T1000 (cell line): ENCODE measurements at regions not wholly inside any gene's neighbourhood (a gene's known extent, or its start where the extent isn't known, plus 50 kb on each side); places are given as distances from the start of the nearest gene placed in this dataset.

ENCODE experiments used
- DNase-seq: peaks from one replicate; lab custom pipeline; 2025; ENCODE audit warnings: mixed read lengths; lab: John Stamatoyannopoulos, UW

DNA sequence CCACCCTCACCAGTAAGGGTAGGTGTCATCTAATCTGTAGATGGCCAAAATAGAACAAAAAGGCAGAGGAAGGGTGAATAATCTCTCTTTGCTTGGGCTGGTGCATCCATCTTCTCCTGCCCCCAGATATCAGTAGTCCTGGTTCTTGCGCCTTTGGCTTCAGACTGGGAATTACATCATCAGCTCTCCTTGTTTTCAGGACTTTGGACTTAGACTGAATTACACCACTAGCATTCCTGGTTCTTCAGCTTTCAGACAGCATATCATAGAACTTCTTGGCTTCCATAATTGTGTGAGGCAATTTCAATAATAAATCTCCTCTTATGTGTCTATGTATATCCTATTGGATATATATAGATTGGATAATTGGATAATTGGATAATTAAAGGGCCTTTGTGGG is 403.0 kb upstream of the USP24 start:
- no peak for DNase-seq

DNA sequence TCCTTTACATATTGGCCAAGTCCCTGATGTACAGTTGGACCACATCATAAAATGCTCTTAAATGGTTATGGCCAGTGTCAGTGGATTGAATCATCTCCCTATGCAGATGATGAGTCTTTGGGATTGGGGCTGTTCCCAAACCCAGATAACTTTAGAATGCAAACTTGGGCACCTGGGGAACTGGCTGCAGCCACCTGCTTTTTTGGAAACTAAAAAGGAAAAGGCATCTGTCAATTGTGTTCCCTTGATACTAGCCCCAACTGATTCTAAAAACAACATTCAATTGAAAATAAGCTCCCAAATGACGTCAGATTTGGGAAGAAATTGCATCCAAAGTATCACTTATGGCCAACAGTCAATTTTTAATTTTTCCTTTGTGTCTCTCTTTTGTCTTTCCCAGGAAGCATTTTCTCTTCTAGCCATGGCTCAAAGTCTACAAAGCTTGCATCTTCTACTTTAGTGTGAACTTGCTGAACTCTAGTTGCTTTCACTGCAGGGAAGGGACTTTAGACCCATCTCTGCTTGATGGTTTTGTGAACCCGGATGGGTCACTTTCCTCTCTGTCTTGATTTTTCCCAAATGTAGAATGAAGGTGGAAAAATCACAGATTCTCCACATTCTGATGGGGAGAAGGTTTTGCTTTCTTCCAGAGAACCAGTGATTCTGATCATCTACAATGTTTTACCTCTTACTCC is 402.3 kb upstream of the USP24 start:
- no peak for DNase-seq

DNA sequence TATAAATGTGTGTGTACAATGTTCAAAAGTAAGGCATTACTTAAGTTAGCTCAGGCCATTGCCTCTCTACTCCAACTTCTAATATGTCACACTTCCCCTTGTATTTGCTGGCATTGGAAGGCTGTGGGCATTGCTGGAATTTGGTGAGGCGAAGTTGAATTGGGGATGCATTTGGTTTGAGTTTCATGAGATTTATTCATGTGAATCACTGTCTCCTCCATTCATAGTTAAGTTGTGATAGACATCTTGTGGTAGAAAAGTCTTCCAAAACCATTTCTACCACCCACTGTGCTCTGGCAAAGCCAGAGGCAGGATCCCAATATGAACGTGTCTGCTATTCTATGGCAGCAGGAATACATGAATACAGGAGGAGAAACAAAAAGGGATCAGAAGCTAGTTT is 397.8 kb upstream of the USP24 start:
- no peak for DNase-seq

DNA sequence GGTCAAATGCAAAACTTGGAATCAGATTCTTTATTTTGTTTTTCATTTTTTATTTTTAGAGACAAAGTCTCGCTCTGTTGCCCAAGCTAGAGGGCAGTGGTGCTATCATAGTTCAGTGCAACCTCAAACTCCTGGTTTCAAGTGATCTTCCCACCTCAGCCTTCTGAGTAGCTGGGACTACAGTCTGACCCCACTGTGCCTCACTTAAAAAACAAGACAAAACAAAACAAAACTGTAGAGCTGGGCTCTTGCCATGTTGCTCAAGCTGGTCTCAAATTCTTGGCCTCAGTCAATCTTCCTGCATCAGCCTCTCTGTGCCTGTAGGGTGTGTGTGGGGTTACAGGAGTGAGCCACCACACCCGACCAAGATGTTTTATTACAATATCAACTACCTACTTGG is 396.0 kb upstream of the USP24 start:
- DNase-seq = no peak

DNA sequence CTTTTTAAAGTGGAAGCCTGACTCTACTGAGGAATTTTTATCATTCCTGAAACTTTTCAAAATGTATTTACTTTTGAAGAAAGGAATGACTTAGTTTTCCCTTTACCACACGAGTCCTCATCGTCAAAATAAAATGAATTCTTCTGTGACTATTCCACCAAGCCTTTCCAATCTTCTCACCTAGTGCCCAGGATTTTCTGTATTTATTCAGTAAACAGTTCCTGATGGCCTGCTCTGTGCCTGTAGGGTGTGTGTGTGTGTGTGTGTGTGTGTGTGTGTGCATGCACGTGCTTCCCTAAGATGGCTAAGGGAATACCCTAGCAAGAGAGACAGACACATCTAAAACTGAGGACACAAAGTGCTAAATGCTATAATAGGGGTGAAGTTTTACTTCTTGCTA is 395.0 kb upstream of the USP24 start:
- no peak for DNase-seq

DNA sequence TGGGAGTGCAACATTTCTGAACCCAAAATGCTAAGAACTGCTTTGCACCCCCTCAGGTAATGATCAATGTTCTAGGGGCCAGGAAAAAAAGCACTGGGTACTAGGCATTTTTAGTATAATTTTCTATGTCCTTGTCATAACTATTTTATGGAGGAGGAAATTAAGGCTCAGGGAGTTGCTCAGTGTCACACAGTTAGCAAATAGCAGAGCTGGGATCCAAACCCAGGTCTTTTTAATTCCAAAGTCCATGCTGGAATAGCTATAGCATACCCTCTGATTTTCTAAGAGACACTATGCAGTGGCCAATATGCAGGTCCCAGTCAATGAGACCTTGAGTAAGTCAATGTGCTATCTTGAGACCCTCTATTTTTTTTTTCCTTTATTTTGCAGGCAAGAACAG is 394.5 kb upstream of the USP24 start:
- DNase-seq = no peak

DNA sequence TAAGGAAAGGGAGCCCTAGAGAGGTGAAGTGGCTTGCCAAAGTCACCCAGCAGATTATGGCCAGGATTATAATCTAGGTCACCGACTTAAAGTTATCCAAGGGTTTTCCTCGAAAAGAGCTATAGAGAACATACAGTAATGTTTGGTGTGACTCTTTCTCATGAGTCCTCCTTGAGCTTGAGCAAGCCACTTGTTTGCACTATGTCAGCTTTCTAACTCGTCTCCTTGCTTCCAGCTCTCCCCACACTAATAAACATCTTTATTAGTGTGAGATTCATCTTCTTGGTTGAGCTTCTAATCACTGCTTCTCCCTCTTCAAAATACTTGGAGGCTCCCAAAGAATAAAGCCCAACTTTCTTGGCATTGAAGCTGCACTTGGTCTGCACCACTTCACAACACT is 390.0 kb upstream of the USP24 start:
- no peak for DNase-seq

DNA sequence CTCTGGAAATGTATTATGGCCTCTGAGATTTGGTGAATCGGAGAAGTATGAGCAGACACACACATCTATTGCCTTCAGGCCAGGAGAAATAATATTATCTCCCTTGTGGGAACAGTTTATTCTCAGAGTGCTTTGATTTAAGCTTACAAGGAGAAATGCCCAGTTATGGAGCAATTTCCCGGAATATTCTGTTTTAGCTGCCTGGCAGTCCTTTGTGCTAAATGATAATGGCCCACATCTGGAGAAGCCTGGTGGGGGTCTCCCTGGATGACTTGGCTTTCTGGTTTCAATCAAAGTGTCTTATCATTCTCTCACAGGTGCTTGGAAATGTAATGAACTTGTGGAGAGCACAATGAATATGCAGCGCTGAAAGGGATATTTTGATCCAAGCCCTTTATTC is 389.6 kb upstream of the USP24 start:
- no peak for DNase-seq

DNA sequence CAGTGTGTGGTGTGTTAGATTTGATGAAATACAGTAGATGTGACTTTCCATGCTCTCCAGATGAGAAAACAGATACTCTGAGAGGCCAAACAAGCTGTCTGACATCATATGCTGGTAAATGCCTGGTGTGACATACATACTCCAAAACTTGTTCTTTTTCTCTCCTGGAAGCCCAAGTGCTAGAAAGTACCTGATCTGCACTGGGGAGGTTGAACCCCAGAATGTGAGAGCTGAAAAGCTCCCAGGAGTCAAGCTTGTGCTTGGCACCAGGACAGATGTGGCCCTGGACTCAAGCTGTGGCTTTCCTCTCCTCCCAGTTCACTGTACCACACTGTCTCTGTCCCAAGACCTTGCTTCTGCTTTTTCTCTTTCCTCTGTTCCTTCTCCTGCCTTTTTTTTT is 389.0 kb upstream of the USP24 start:
- no peak for DNase-seq

DNA sequence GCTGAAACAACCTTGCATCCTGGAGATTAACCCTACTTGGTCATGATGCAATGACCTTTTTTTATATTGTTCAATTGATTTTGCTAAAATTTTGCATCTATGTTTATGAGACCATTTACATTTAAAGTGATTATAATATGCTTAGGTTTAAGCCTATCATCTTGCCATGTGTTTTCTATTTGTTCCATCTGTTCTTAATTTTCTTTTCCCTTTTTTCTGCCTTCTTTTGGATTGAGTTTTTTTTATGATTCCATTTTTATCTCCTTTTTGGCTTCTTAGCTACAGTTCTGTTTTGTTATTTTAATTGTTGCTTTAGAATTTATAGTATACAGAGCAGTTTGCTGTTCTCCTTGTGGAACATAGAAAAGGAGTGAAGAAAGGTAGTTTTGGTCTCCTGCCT is 385.1 kb upstream of the USP24 start:
- DNase-seq = no peak

DNA sequence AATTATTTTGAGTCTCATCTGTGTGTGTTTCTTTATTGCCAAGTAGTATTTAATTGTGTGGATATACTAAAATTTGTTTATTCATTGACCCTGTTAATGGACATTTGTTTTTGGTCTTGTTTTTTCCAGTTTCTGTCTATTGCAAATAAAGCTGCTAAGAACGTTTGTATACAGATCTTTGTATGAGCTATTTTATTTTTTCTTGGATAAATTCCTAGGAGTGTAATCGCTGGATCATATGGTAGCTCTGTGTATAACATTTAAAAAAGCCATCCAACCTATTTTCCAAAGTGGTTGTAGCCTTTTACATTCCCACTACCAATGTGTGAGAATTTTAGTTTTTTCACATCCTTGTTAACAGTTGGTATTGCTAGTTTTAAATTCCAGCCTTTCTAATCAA is 382.7 kb upstream of the USP24 start:
- no peak for DNase-seq

DNA sequence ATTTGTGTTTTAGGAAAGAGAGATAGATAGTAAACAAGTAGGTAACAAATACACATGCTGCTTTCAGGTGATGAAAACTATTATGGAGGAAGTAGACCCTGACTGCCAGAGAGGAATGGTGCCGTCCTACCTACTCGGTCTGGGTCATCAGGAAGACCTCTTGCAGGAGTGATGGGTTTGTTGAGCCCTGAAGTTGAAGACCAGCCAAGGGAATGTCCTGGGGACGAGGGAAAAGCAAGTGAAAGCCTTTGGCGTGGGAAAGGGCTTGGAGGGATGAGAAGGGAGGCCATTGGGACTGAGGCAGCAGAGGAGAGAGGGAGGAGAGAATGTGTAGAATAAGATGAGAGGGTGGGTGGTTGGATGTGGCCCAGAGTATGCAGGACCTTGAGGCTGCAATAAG is 379.5 kb upstream of the USP24 start:
- no peak for DNase-seq

DNA sequence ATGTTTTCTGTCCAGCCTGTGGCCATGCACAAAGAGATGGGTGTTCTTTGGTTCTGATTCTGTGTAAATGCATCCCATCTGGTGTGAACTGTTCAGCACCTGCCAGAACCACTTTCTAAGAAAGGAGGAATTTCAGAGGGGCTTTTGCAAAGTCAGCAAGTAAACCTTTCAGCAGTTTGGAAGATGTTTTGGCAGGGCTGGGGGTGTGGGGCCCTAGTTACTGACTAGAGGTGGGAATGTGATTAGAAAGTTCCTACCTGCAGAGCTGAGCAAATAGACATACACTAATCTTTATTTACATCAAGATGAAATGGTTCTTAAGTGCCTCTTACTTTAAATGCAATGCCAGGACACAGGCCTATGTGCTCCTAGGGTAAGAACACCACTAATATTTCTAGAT is 378.1 kb upstream of the USP24 start:
- no peak for DNase-seq

DNA sequence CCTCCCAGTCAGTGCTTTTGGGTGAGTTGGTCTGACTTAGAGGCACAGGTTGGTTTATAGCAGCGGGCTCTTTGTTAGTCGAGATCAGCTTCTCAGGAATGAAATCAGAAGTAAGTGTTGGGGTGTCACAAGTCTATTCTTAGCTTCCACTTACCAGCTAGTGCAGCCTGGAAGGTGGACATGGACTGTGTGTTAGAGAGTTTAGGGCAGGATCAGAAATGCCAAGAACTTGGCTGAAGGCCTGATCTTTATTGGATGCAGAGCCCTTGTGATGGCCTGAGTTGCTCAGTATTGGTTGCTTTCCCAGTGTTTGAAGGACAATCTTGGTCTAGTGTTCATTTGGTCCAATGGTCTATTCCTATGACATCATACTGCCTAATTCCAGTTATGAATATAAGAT is 377.0 kb upstream of the USP24 start:
- DNase-seq = no peak

DNA sequence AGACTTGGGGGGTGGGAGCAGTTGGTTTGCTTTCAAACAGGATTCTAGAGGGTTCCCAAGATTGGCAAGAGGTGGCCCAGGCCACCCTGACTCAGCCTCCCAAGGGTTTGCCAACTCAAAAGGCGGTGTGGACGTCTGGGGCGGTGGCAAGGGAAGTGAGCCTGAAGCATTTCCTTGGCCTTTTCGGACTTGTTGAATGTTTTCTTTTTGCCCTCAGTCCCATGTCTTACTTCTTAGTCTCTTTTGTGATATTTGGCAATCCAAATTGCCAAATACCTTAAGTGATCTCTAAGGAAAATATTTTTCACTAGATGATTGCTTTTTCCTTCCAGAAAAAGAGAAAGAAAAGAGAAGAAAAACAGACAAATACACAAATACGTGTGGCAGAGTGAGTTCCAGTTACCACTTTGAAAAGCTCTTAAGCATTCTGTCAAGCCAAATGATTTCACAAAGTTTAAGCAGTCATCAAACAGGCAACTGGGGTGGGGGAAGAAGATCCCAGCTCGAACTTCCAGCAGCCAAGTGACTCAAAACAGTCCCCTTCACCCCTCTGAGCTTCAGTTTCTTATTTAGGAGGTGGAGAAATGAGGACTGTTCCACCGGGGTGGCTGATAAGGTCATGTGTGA is 374.6 kb upstream of the USP24 start:
- no peak for DNase-seq

DNA sequence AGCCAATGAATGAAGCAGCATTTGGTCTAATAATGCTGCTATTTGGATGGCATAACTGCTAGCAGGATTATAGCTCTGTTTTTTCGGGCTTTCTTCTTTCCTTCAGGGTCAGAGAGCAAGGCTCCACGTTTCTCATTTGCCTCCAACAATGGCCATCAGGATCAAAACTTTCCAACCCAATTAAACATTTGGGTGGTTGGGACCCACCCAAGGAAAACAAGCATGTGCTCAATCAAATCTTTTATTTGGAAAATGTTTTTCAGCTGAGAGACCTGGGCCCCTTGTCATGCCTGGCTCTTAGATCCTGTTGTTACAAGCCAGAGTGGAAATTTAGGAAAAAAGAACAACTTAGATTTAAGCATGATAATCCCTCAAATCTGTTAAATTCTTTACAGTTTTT is 373.1 kb upstream of the USP24 start:
- DNase-seq = no peak

DNA sequence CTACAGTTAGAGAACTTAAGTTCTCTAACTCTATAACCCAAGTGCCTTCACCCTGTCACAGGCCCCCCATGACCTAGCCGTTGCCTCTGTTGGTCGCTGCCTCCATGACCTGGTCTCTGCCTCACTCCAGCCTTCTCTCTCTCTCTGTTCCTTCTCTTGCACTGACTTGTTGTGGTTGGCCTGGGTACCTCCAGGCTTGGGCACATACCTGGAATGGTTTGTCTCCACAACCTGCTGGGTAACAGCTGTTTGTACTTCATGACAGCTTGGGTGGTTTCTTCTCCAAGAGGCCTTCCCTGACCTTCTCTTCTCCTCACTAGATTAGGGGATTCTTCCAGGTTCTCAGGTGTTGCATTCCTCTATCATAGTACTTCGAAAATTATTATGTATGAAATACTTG is 371.6 kb upstream of the USP24 start:
- DNase-seq = no peak

DNA sequence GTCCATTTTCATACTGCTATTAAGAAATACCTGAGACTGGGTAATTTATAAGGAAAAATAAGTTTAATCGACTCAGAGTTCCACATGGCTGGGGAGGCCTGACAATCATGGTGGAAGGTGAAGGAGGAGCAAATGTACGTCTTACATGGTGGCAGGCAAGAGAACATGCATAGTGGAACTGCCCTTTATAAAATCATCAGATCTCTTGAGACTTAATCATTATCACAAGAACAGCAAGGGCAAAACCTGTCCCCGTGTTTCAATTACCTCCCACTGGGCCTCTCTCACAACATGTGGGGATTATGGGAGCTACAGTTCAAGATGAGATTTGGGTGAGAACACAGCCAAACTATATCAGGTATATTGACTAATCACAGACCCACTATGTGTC is 370.2 kb upstream of the USP24 start:
- no peak for DNase-seq

DNA sequence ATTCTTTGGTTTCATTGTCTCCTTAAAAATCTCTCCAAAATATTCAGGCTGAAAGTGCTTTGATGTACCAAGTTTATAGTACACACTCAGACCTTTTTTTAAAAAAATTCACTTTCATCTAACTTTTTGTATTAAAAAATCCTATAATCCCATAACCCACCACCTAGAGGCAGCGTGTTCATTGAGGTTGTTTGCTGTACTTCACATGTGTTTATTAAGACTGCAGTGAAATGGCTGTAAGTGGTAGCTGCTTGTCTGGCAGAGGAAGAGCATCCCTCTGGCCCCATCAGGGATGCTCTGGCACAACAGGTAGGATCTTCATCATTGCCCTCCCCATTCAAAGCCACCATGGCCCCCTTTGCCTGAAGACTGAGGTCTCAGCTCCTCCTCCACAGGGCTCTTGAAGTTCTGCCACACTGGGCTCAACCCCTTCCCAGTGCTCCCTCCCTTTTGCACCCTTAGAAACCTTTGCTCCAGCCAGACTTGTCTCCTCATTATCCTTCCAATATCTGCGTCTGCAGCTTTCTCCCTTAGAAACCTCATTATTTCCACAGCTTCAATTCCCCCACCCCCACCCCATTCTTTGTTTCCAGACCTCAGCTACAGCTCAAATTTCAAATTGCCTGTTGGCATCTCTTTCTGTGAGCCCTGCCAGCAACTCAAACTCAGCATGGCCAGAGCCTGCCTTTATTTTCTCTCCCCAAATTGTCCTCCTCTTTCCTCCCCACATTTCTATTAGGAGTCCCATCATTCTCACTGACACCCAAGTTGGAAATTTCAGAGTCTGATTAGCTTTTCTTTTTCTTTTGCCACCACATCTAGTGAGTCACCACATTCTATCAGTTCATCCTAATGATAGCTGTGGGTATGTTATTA is 369.6 kb upstream of the USP24 start:
- no peak for DNase-seq

DNA sequence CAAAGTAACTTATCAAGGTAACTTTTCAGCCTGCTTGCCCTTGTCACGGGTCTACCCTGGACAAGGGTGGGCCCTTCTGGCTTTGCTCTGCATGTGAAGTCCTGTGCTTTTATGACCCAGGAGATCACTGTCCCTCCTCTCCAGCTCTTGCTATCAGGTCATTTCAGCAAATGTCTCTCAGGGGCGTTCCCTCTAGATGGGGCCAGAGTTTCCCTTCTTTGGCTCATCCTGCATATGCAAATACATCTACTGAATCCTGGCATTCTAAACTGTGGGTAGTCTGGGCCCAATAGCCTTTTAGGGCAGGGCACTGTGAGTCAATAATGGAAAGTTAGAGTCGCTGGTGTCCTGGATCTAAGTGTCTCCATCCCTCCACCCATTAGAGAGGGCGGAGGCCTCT is 366.9 kb upstream of the USP24 start:
- no peak for DNase-seq

DNA sequence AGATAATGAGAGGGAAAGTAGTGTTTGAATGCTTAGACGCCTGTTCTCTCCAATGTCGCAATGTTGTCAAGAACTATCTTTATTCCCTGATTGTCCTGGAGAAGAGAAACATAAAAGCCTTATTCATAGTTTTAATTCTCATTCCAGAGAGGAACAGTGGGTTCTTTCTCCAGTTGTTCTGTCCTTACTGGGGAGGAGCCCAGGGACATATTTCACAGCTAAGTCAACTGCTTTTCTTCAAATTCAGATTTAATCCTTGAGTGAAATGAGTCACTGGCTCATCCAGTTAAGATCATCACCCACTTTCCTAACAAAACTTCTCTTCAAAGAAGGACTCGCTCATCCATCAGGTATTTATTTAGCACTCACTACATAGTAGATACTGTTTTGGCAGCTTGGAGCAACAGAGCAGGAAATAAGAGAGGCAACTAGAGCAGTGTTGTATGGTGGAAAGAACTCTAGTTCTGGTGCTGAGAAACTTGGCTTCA is 365.7 kb upstream of the USP24 start:
- DNase-seq = peak; percentile 30

DNA sequence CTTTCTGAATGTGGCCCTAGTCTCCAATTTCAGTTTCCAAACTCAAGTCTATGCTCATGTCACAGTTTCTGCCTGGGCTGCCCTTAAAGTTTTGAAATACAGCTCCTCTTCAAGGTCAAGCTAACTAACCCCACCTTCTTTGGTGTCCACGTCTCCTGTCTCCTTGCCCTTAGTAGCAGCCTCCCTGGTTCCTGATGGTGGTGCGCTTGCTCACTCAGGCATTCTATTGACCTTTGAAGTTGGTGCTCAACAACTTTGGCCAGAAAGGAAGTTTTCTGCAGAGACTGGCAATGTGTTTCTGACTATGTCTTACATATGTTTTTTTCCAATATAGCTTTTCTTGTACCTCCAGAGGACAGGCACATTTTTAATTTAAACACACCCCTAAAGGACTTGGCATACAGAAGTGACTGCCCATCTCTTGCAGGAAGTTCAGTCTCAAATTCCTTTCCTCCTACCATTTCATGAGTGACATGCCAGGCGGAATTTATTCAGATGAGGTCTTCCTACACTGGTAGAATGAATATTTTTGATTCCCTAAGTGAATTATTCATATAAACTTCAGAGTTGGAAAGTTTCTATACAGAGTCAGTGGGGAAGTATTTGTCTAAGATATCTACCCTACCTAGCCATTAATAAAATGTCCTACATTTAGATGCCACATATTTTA is 364.3 kb upstream of the USP24 start:
- no peak for DNase-seq

DNA sequence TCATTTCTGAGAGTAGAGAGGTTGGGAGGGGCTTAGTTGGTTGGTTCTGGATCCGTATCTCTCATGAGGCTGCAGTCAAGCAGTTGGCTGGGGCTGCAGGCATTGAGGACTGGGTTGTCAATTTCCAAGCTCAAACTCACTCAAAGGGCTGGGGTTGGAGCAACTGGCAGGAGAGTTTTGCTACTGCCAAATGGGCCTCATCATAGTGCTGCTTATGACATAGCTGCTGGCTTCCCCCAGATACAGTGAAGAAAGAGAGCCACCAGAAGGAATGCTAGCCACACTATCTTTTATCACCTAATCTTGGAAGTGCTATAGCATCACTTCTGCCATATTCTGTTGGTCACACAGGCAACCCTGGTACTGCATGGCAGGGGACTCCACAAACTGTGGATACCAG is 363.5 kb upstream of the USP24 start:
- DNase-seq = no peak
